H1 (cell line): ENCODE measurements at regions not wholly inside any gene's neighbourhood (a gene's known extent, or its start where the extent isn't known, plus 50 kb on each side); places are given as distances from the start of the nearest gene placed in this dataset.

Experiments
- CEBPB ChIP-seq: IDR thresholded peaks from 2 replicates; pipeline ENCODE4 v1.6.1; 2012; ENCODE audit warnings: low read depth, low read length
- CHD7 ChIP-seq: fragments of 300-600 bp; sonication (generic); IDR thresholded peaks from 2 replicates; pipeline ENCODE4 v1.7.1; 2012; ENCODE audit warnings: low read length, moderate library complexity, mild to moderate bottlenecking, inconsistent platforms; ENCODE audit not compliant: insufficient replicate concordance

- no peak for TF ChIP-seq CHD7
- no peak for TF ChIP-seq CEBPB
- TF ChIP-seq, all 59 proteins: peak for 0
Observed at GRCh38 chrX:13940671-13941070, 89.0 kb downstream of the GEMIN8 start (continued).
